NCI-H2081 treated with DMSO at 0.1 percent for 48 hours (cell line): ENCODE measurements at regions not wholly inside any gene's neighbourhood (a gene's known extent, or its start where the extent isn't known, plus 50 kb on each side); places are given as distances from the start of the nearest gene placed in this dataset.

Experiments
- DNase-seq: peaks from one replicate; lab custom pipeline; 2025; lab: John Stamatoyannopoulos, UW

GRCh38 chr4:187921946-187922623 lies 73.5 kb upstream of the ZFP42 start:
- no peak for DNase-seq

DNA sequence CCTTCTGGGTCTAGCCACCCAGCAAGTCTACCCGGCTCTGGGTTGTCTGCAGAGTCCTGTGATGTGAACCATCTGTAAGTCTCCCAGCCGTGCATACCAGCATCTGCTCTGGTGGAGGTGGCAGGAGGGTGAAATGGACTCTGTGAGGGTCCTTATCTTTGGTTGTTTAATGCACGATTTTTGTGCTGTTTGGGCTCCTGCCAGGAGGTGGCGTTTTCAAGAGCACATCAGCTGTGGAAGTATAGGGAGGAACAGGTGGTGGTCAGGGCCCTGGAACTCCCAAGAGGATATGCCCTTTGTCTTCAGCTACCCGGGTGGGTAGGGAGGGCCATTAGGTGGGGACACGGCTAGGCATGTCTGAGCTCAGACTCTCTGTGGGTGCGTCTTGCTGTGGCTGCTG lies 66.5 kb upstream of the ZFP42 start:
- no peak for DNase-seq

- DNase-seq, result no peak
Observed at GRCh38 chr4:187934766-187935165, 60.8 kb upstream of the ZFP42 start.

- no peak for DNase-seq
Observed at GRCh38 chr4:187937557-187937956, 58.0 kb upstream of the ZFP42 start.

DNA sequence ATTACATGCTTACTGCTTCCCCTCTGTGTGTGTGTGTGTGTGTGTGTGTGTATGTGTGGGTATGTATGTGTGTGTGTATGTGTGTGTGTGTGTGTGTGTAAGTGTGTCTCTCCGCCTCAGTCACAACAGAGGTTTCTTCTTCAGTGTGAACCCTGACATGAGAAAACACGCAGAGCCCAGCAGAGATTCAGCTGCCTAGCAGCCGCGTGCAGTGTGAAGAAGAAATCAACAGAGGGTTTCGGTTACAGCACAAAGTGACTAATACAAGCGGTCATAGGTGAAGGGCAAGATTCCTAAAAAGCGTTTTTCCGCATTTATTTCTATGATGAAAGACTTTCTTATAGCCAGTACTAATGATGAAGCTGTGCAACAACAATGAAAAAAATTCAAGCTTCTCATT lies 55.3 kb upstream of the ZFP42 start:
- DNase-seq, result no peak

DNA sequence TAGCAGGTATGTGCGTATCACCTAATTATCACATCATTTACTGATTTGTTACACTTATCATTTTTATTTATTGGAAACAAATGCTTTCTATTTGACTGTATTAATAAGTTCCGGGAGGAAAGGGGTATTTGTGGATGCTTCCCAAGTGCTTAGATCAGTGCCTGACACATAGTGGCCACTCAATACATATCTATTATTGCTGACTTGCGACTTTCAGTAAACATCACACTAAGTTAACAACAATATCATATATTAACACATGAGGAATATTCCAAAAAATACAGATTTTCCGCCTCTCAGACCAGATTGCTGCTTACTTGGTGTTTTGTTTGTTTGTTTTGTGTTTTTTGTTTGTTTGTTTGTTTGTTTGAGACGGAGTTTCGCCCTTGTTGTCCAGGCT lies 52.6 kb upstream of the ZFP42 start:
- no peak for DNase-seq

GRCh38 chr4:187944179-187944578 lies 51.4 kb upstream of the ZFP42 start:
- no peak for DNase-seq
